WTC11 (cell line): ENCODE measurements at regions not wholly inside any gene's neighbourhood (a gene's known extent, or its start where the extent isn't known, plus 50 kb on each side); places are given as distances from the start of the nearest gene placed in this dataset.
"Not testable (repeated sequence)": the region's sequence is repeated elsewhere in the genome, so short reads cannot be mapped to it uniquely, and the experiment has no call there.

ENCODE experiments used
- EMX1 ChIP-seq: fragments of 250-450 bp; sonication (Bioruptor Pico); IDR thresholded peaks from 2 replicates; pipeline ENCODE4 v1.8.0; 2021; ENCODE audit warnings: mild to moderate bottlenecking
- JUN ChIP-seq: sonication (generic); formaldehyde crosslinking; IDR thresholded peaks from 2 replicates; pipeline ENCODE4 v1.8.0; 2023; ENCODE audit warnings: mild to moderate bottlenecking, missing genetic modification reagents
- KAT7 ChIP-seq: sonication (generic); formaldehyde crosslinking; IDR thresholded peaks from 2 replicates; pipeline ENCODE4 v1.8.1; 2023; ENCODE audit warnings: missing genetic modification reagents, mild to moderate bottlenecking, borderline replicate concordance
- NFE2L1 ChIP-seq: sonication (generic); formaldehyde crosslinking; IDR thresholded peaks from 2 replicates; pipeline ENCODE4 v1.8.1; 2023; ENCODE audit warnings: missing genetic modification reagents
- ZNF232 ChIP-seq: sonication (generic); formaldehyde crosslinking; IDR thresholded peaks from 2 replicates; pipeline ENCODE4 v1.8.0; 2022; ENCODE audit warnings: mild to moderate bottlenecking, missing genetic modification reagents

- not testable (repeated sequence) for TF ChIP-seq KAT7 (CRISPR knock-in tag); JUN (CRISPR knock-in tag); NFE2L1 (CRISPR knock-in tag); ZNF232; EMX1 (CRISPR knock-in tag)
Measured at GRCh38 chr13:43968251-43968942, 88.7 kb downstream of the LACC1 start.
